ENCODE measurements at regions not wholly inside any gene's neighbourhood (a gene's known extent, or its start where the extent isn't known, plus 50 kb on each side); places are given as distances from the start of the nearest gene placed in this dataset.
"Not testable (repeated sequence)": the region's sequence is repeated elsewhere in the genome, so short reads cannot be mapped to it uniquely, and the experiment has no call there.

GRCh38 chr2:87956613-87957012, 59.7 kb downstream of the RNU2-63P start:
- DNase-seq (ENCODE audit: low spot score); H3K4me1 Mint-ChIP-seq (ENCODE audit: low read depth in 2 of 2); H3K36me3 Mint-ChIP-seq; H3K27me3 Mint-ChIP-seq; ATAC-seq; H3K27ac Mint-ChIP-seq; H3K9me3 Mint-ChIP-seq; H3K4me3 Mint-ChIP-seq: not testable (repeated sequence)

GRCh38 chr2:87949008-87949407, 67.3 kb downstream of the RNU2-63P start:
- H3K36me3 Mint-ChIP-seq; ATAC-seq; DNase-seq (ENCODE audit: low spot score); H3K27ac Mint-ChIP-seq; H3K4me3 Mint-ChIP-seq; H3K9me3 Mint-ChIP-seq; H3K4me1 Mint-ChIP-seq (ENCODE audit: low read depth in 2 of 2); H3K27me3 Mint-ChIP-seq: not testable (repeated sequence)

GRCh38 chr2:87946644-87947370, 69.5 kb downstream of the RNU2-63P start:
- H3K27me3 Mint-ChIP-seq; H3K4me3 Mint-ChIP-seq; H3K36me3 Mint-ChIP-seq; H3K9me3 Mint-ChIP-seq; ATAC-seq; DNase-seq (ENCODE audit: low spot score); H3K27ac Mint-ChIP-seq; H3K4me1 Mint-ChIP-seq (ENCODE audit: low read depth in 2 of 2): not testable (repeated sequence)

- H3K9me3 Mint-ChIP-seq; H3K4me1 Mint-ChIP-seq (ENCODE audit: low read depth in 2 of 2); H3K27ac Mint-ChIP-seq; H3K4me3 Mint-ChIP-seq; H3K27me3 Mint-ChIP-seq; DNase-seq (ENCODE audit: low spot score); ATAC-seq; H3K36me3 Mint-ChIP-seq: not testable (repeated sequence)
Observed at GRCh38 chr2:87939299-87939698, 77.0 kb downstream of the RNU2-63P start.

- not testable (repeated sequence) for H3K27me3 Mint-ChIP-seq; DNase-seq (ENCODE audit: low spot score); H3K4me1 Mint-ChIP-seq (ENCODE audit: low read depth in 2 of 2); H3K36me3 Mint-ChIP-seq; ATAC-seq; H3K27ac Mint-ChIP-seq; H3K9me3 Mint-ChIP-seq; H3K4me3 Mint-ChIP-seq
Observed at GRCh38 chr2:87919023-87919665, 93.5 kb upstream of the RGPD2 start.

- H3K4me1 Mint-ChIP-seq (ENCODE audit: low read depth in 2 of 2); H3K27me3 Mint-ChIP-seq; DNase-seq (ENCODE audit: low spot score); H3K36me3 Mint-ChIP-seq; ATAC-seq; H3K4me3 Mint-ChIP-seq; H3K27ac Mint-ChIP-seq; H3K9me3 Mint-ChIP-seq: not testable (repeated sequence)
Observed at GRCh38 chr2:87917194-87917593, 91.6 kb upstream of the RGPD2 start.

- not testable (repeated sequence) for ATAC-seq; H3K4me1 Mint-ChIP-seq (ENCODE audit: low read depth in 2 of 2); H3K27me3 Mint-ChIP-seq; H3K4me3 Mint-ChIP-seq; DNase-seq (ENCODE audit: low spot score); H3K27ac Mint-ChIP-seq; H3K9me3 Mint-ChIP-seq; H3K36me3 Mint-ChIP-seq
Observed at GRCh38 chr2:87910848-87911247, 85.3 kb upstream of the RGPD2 start.

- not testable (repeated sequence) for H3K9me3 Mint-ChIP-seq; H3K36me3 Mint-ChIP-seq; H3K27me3 Mint-ChIP-seq; H3K4me3 Mint-ChIP-seq; H3K4me1 Mint-ChIP-seq (ENCODE audit: low read depth in 2 of 2); DNase-seq (ENCODE audit: low spot score); H3K27ac Mint-ChIP-seq
- ATAC-seq, result peak in 1 of 2 donors; percentile 58
Observed at GRCh38 chr2:87909042-87909441, 83.4 kb upstream of the RGPD2 start.

- not testable (repeated sequence) for H3K27ac Mint-ChIP-seq; H3K4me1 Mint-ChIP-seq (ENCODE audit: low read depth in 2 of 2); H3K9me3 Mint-ChIP-seq; H3K27me3 Mint-ChIP-seq; H3K36me3 Mint-ChIP-seq; H3K4me3 Mint-ChIP-seq; DNase-seq (ENCODE audit: low spot score); ATAC-seq
Observed at GRCh38 chr2:87907556-87908099, 82.0 kb upstream of the RGPD2 start.

- not testable (repeated sequence) for ATAC-seq; H3K4me3 Mint-ChIP-seq; H3K27me3 Mint-ChIP-seq; DNase-seq (ENCODE audit: low spot score); H3K36me3 Mint-ChIP-seq; H3K9me3 Mint-ChIP-seq; H3K4me1 Mint-ChIP-seq (ENCODE audit: low read depth in 2 of 2); H3K27ac Mint-ChIP-seq
Observed at GRCh38 chr2:87903242-87904114, 77.9 kb upstream of the RGPD2 start.

GRCh38 chr2:87883659-87884058, 58.1 kb upstream of the RGPD2 start:
- not testable (repeated sequence) for ATAC-seq, H3K36me3 Mint-ChIP-seq

More at GRCh38 chr2:87883659-87884058, 58.1 kb upstream of the RGPD2 start:
- not testable (repeated sequence) for H3K4me3 Mint-ChIP-seq; H3K9me3 Mint-ChIP-seq; H3K27me3 Mint-ChIP-seq; DNase-seq (ENCODE audit: low spot score); H3K4me1 Mint-ChIP-seq (ENCODE audit: low read depth in 2 of 2); H3K27ac Mint-ChIP-seq
